A549 (cell line): ENCODE measurements at regions not wholly inside any gene's neighbourhood (a gene's known extent, or its start where the extent isn't known, plus 50 kb on each side); places are given as distances from the start of the nearest gene placed in this dataset.

Experiments
- ATAC-seq, 2 experiments: fragments of 200-7000 bp in 1 of 2; fragments of >200 bp in 1 of 2; cut with Nextera tagmentation in 1 of 2; cut with Tn5 transposase in 1 of 2; 3 replicates each; pipeline versions ENCODE4 v1.8.0 to v1.9.1; 2018 to 2020; ENCODE audit warnings: mild to moderate bottlenecking in 1 of 2, moderate library complexity in 1 of 2
- CTCF ChIA-PET: fragments of 300-600 bp; sonication (Branson Sonifier 250); formaldehyde crosslinking; extraction: SDS; loops from one replicate; lab custom pipeline; 2021; ENCODE audit warnings: antibody characterized with exemption, inconsistent platforms; lab: Yijun Ruan, JAX
- POLR2A ChIA-PET: fragments of 350-600 bp; formaldehyde crosslinking; extraction: SDS; loops from one replicate; lab custom pipeline; 2021; ENCODE audit warnings: antibody characterized with exemption, inconsistent platforms; lab: Yijun Ruan, JAX
- DNase-seq, 2 experiments: peaks; one replicate each; pipeline versions ENCODE4 v3.0.0 to v3.0.0-alpha.2; 2011 to 2016; ENCODE audit warnings: low read depth in 1 of 2, low spot score in 1 of 2
- FAIRE-seq: peaks from 2 replicates; lab custom pipeline; 2011; peaks lifted over from hg19 to GRCh38; lab: Jason Lieb, UNC
- H3K27ac ChIP-seq, 2 experiments: fragments of >200 bp; sonication (Bioruptor Twin); formaldehyde crosslinking; 3 replicates each; pipeline ENCODE4 v1.5.1; 2016 to 2017
- H3K4me1 ChIP-seq: fragments of >200 bp; sonication (Bioruptor Twin); formaldehyde crosslinking; 3 replicates; pipeline ENCODE4 v1.6.1; 2016
- H3K4me2 ChIP-seq: fragments of >200 bp; sonication (Bioruptor Twin); formaldehyde crosslinking; 3 replicates; pipeline ENCODE4 v1.6.1; 2016
- H3K4me3 ChIP-seq: fragments of >200 bp; sonication (Bioruptor Twin); formaldehyde crosslinking; 3 replicates; pipeline ENCODE4 v1.5.1; 2016
- H3K9me3 ChIP-seq: fragments of >200 bp; sonication (Bioruptor Twin); formaldehyde crosslinking; 3 replicates; pipeline ENCODE4 v1.6.1; 2016
- ATOH8 ChIP-seq: fragments of 250-450 bp; sonication (Bioruptor Pico); IDR thresholded peaks from 2 replicates; pipeline ENCODE4 v1.5.0; 2020; ENCODE audit warnings: low read depth, mild to moderate bottlenecking, moderate library complexity
- CBX8 ChIP-seq: fragments of 200-600 bp; sonication (generic); IDR thresholded peaks from 2 replicates; pipeline ENCODE4 v1.6.1; 2016
- CEBPB ChIP-seq, 2 experiments: fragments of >200 bp in 1 of 2; sonication (Bioruptor Twin) in 1 of 2; formaldehyde crosslinking in 1 of 2; IDR thresholded peaks; 2 replicates each; pipeline ENCODE4 v1.6.1; 2012 to 2016
- CTCF ChIP-seq: fragments of >200 bp; sonication (Bioruptor Twin); formaldehyde crosslinking; IDR thresholded peaks from 3 replicates; pipeline ENCODE4 v1.5.1; 2016
- E2F6 ChIP-seq: IDR thresholded peaks from 2 replicates; pipeline ENCODE4 v1.6.1; 2012; ENCODE audit warnings: low read depth, borderline replicate concordance
- EHF ChIP-seq: fragments of 250-450 bp; sonication (Bioruptor Pico); IDR thresholded peaks from 2 replicates; pipeline ENCODE4 v1.5.0; 2020; ENCODE audit warnings: mild to moderate bottlenecking
- ELK1 ChIP-seq: fragments of 150-350 bp; IDR thresholded peaks from 2 replicates; pipeline ENCODE4 v1.6.1; 2014; ENCODE audit warnings: low read depth, mild to moderate bottlenecking, low read length
- EP300 ChIP-seq, 2 experiments: fragments of >200 bp; sonication (Bioruptor Twin); formaldehyde crosslinking; IDR thresholded peaks; 2 replicates in 1 of 2; 3 replicates in 1 of 2; pipeline ENCODE4 v1.6.1; 2016 to 2017
- FOSB ChIP-seq: fragments of 250-450 bp; sonication (Bioruptor Pico); IDR thresholded peaks from 2 replicates; pipeline ENCODE4 v1.5.0; 2020; ENCODE audit warnings: mild to moderate bottlenecking, moderate library complexity
- FOXS1 ChIP-seq: fragments of 250-450 bp; sonication (Bioruptor Pico); IDR thresholded peaks from 2 replicates; pipeline ENCODE4 v1.5.0; 2020; ENCODE audit warnings: mild to moderate bottlenecking, moderate library complexity
- HEYL ChIP-seq: fragments of 250-450 bp; sonication (Bioruptor Pico); IDR thresholded peaks from 2 replicates; pipeline ENCODE4 v1.8.0; 2021; ENCODE audit warnings: mild to moderate bottlenecking, moderate library complexity
- HOXB13 ChIP-seq: fragments of 250-450 bp; sonication (Bioruptor Pico); IDR thresholded peaks from 2 replicates; pipeline ENCODE4 v1.5.0; 2020; ENCODE audit warnings: low read depth, mild to moderate bottlenecking, moderate library complexity
- JUNB ChIP-seq: fragments of >200 bp; sonication (Bioruptor Twin); formaldehyde crosslinking; IDR thresholded peaks from 2 replicates; pipeline ENCODE4 v1.6.1; 2016
- MAFK ChIP-seq: fragments of 450-650 bp; IDR thresholded peaks from 2 replicates; pipeline ENCODE4 v1.6.1; 2014; ENCODE audit not compliant: partially characterized antibody
- MAZ ChIP-seq: fragments of 150-350 bp; IDR thresholded peaks from 2 replicates; pipeline ENCODE4 v1.6.1; 2014; ENCODE audit warnings: antibody characterized with exemption, low read depth, low read length, borderline replicate concordance
- MYC ChIP-seq: IDR thresholded peaks from 2 replicates; pipeline ENCODE4 v1.6.1; 2012; ENCODE audit warnings: mild to moderate bottlenecking, inconsistent platforms, low read length, improper control_type of control experiment, borderline replicate concordance
- NPAS2 ChIP-seq: fragments of 250-450 bp; sonication (Bioruptor Pico); IDR thresholded peaks from 2 replicates; pipeline ENCODE4 v1.8.0; 2022; ENCODE audit warnings: mild to moderate bottlenecking, moderate library complexity, borderline replicate concordance
- PHF8 ChIP-seq: fragments of 200-600 bp; sonication (generic); IDR thresholded peaks from 2 replicates; pipeline ENCODE4 v1.6.1; 2016; ENCODE audit warnings: low read depth, mild to moderate bottlenecking, antibody characterized with exemption, moderate library complexity, borderline replicate concordance
- POLR2A ChIP-seq: IDR thresholded peaks from 2 replicates; pipeline ENCODE4 v1.6.1; 2012; ENCODE audit warnings: mild to moderate bottlenecking, low read length
- POLR2AphosphoS2 ChIP-seq: conservative IDR thresholded peaks from 2 replicates; pipeline ENCODE4 v1.6.1; 2012; ENCODE audit warnings: low read length, improper control_type of control experiment, inconsistent platforms
- RAD21 ChIP-seq, 2 experiments: fragments of >200 bp in 1 of 2; sonication (Bioruptor Twin) in 1 of 2; formaldehyde crosslinking in 1 of 2; IDR thresholded peaks in 1 of 2; conservative IDR thresholded peaks in 1 of 2; 2 replicates in 1 of 2; 3 replicates in 1 of 2; pipeline ENCODE4 v1.6.1; 2012 to 2018; ENCODE audit warnings: inconsistent platforms in 1 of 2
- REST ChIP-seq: fragments of 200-600 bp; sonication (generic); IDR thresholded peaks from 2 replicates; pipeline ENCODE4 v1.6.1; 2016; ENCODE audit warnings: antibody characterized with exemption, mild to moderate bottlenecking, moderate library complexity
- RNF2 ChIP-seq: fragments of 200-600 bp; sonication (generic); IDR thresholded peaks from 2 replicates; pipeline ENCODE4 v1.6.1; 2016; ENCODE audit warnings: low read depth, mild to moderate bottlenecking, antibody characterized with exemption, moderate library complexity, borderline replicate concordance
- TFCP2L1 ChIP-seq: fragments of 250-450 bp; sonication (Bioruptor Pico); IDR thresholded peaks from 2 replicates; pipeline ENCODE4 v1.5.0; 2021; ENCODE audit warnings: mild to moderate bottlenecking
- USF2 ChIP-seq: fragments of 450-650 bp; IDR thresholded peaks from 2 replicates; pipeline ENCODE4 v1.6.1; 2014; ENCODE audit warnings: antibody characterized with exemption
- ZC3H11A ChIP-seq: fragments of 450-650 bp; IDR thresholded peaks from 2 replicates; pipeline ENCODE4 v1.6.1; 2014; ENCODE audit warnings: antibody characterized with exemption, mild to moderate bottlenecking
- ZNF302 ChIP-seq: fragments of 250-450 bp; sonication (Bioruptor Pico); IDR thresholded peaks from 2 replicates; pipeline ENCODE4 v1.9.0; 2021; ENCODE audit warnings: inconsistent platforms, mild to moderate bottlenecking, moderate library complexity
- WGBS: methylation state at CpG from one replicate; pipeline ENCODE4 v1.1.6; 2017; ENCODE audit errors: missing lambda C conversion rate; 5-methylcytosine and 5-hydroxymethylcytosine counted together

GRCh38 chr11:70662691-70663098 is 264.4 kb downstream of the CTTN start (continued):
- no peak for TF ChIP-seq USF2

GRCh38 chr11:70663815-70664214 is 265.5 kb downstream of the CTTN start:
- Histone ChIP-seq H3K4me1 (no peaks in the 10 kb centered on the region), H3K4me2 (no peak overlapping the region), H3K9me3 (no peaks in the 10 kb centered on the region), H3K27ac (no peak overlapping the region), H3K4me3 (no peak overlapping the region)
- ChIA-PET POLR2A (no interaction called here), CTCF (interaction anchor here (0.7 to 1.4 kb wide), 2 partner anchors 13 to 36 kb away, joined by 3 read pairs; no protein-coding TSS in a partner anchor)
- ATAC-seq, result no peak
- FAIRE-seq, result no peak
- TF ChIP-seq REST, result no peak
- no peak for TF ChIP-seq HOXB13 (CRISPR knock-in tag)
- no peak for TF ChIP-seq MAFK
- TF ChIP-seq MYC, result no peak
- no peak for TF ChIP-seq CBX8
- TF ChIP-seq FOXS1 (CRISPR knock-in tag), result no peak
- no peak for TF ChIP-seq E2F6
- no peak for TF ChIP-seq ELK1
- no peak for TF ChIP-seq MAZ
- no peak for TF ChIP-seq POLR2A
- no peak for TF ChIP-seq NPAS2 (CRISPR knock-in tag)
- TF ChIP-seq RNF2, result no peak
- TF ChIP-seq CTCF, result no peak
- no peak for TF ChIP-seq HEYL
- TF ChIP-seq CEBPB (IDR thresholded peaks at IDR 0.05), result no peak
- DNase-seq, result no peak
- 90% methylated on average over 5 of the region's 5 CpGs for WGBS

- Histone ChIP-seq H3K27ac (no peak overlapping the region), H3K4me2 (no peak overlapping the region), H3K4me3 (no peak overlapping the region), H3K4me1 (no peaks in the 10 kb centered on the region), H3K9me3 (no peaks in the 10 kb centered on the region)
- ChIA-PET POLR2A (no interaction called here), CTCF (no interaction called here)
- no peak for DNase-seq
- ATAC-seq, result no peak
- 84% methylated on average over 8 of the region's 8 CpGs for WGBS
- no peak for FAIRE-seq
- no peak for TF ChIP-seq EP300 (IDR thresholded peaks at IDR 0.05)
- TF ChIP-seq PHF8, result no peak
- no peak for TF ChIP-seq NPAS2 (CRISPR knock-in tag)
- TF ChIP-seq ZNF302 (CRISPR knock-in tag), result no peak
- TF ChIP-seq FOSB (CRISPR knock-in tag), result no peak
- no peak for TF ChIP-seq ATOH8 (CRISPR knock-in tag)
- TF ChIP-seq FOXS1 (CRISPR knock-in tag), result no peak
- no peak for TF ChIP-seq JUNB
- TF ChIP-seq TFCP2L1 (CRISPR knock-in tag), result no peak
- TF ChIP-seq POLR2A, result no peak
- no peak for TF ChIP-seq CBX8
- TF ChIP-seq ZC3H11A, result no peak
- TF ChIP-seq POLR2AphosphoS2, result no peak
- TF ChIP-seq EHF, result no peak
- TF ChIP-seq RAD21 (conservative IDR thresholded peaks at IDR 0.05 in 1 of 2, IDR thresholded peaks at IDR 0.05 in 1 of 2), result no peak
Measured at GRCh38 chr11:70666311-70666710, 268.0 kb downstream of the CTTN start.
